ENCODE measurements at regions not wholly inside any gene's neighbourhood (a gene's known extent, or its start where the extent isn't known, plus 50 kb on each side); places are given as distances from the start of the nearest gene placed in this dataset.

DNA sequence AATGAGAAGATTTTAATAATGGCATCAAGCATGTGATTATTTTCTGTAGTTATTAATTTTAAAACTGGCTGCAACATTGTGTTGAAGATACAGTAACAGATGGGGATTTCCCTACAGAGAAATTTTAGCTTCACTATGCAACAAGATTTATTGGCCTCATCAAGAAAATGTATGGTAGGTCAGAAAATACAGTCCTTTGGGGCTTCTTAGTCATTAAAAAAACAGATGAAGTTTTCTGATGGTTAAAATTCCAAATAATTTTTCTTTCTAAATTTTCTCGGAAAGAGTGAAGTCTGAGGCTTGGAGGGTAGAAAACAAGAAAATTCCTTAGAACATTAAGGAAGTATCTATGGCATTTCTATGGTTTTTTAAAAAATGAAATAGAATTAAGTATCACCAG is 1790.8 kb upstream of the PCDH20 start:
- Mint-ChIP-seq H3K27me3 (ENCODE audit: low read depth) (no peaks in the 10 kb centered on the region), H3K9me3 (no peaks in the 10 kb centered on the region), H3K4me3 (no peak overlapping the region), H3K27ac (no peak overlapping the region), H3K4me1 (no peaks in the 10 kb centered on the region), H3K36me3 (ENCODE audit: insufficient read depth in 1 of 3, low read depth in 3 of 3) (no peaks in the 10 kb centered on the region)
- H2BK20ac ChIP-seq (ENCODE audit: low read depth, low read length, poor library complexity, severe bottlenecking): no peak overlapping the region
- no peak overlapping the region for H3K23ac ChIP-seq (ENCODE audit: insufficient read length, low read depth, low read length)
- no peak overlapping the region for H3T11ph ChIP-seq (ENCODE audit: low read length)
- no peak overlapping the region for H3K27ac ChIP-seq (ENCODE audit: insufficient read length, low read depth, low read length)
- H2AK5ac ChIP-seq (ENCODE audit: insufficient read length, low read length): no peak overlapping the region
- no peak for DNase-seq
- no peak overlapping the region for H3K18ac ChIP-seq (ENCODE audit: insufficient read length, low read depth, low read length)
- no peak overlapping the region for H2BK12ac ChIP-seq (ENCODE audit: insufficient read length, low read depth, low read length)
- no peaks in the 10 kb centered on the region for H3K79me2 ChIP-seq (ENCODE audit: insufficient read depth, low read length)
- H3K79me1 ChIP-seq (ENCODE audit: insufficient read depth, low read depth, low read length, poor library complexity, severe bottlenecking): no peaks in the 10 kb centered on the region
- no peak overlapping the region for H3K14ac ChIP-seq (ENCODE audit: insufficient read depth, low read length)
- no peak overlapping the region for H3K4me2 ChIP-seq (ENCODE audit: insufficient read depth, insufficient read length, low read length)
- H3K27me3 ChIP-seq (ENCODE audit: insufficient read depth, low read length): no peaks in the 10 kb centered on the region
- no peak overlapping the region for H3K9ac ChIP-seq (ENCODE audit: extremely low read depth, insufficient read length, low read length)
- no peak overlapping the region for H4K5ac ChIP-seq (ENCODE audit: insufficient read length, low read depth, low read length)
- no peaks in the 10 kb centered on the region; the same call in 1 of the 2 replicates for H3K4me1 ChIP-seq (ENCODE audit: insufficient read depth, low read length)
- TF ChIP-seq, protein P1, sequence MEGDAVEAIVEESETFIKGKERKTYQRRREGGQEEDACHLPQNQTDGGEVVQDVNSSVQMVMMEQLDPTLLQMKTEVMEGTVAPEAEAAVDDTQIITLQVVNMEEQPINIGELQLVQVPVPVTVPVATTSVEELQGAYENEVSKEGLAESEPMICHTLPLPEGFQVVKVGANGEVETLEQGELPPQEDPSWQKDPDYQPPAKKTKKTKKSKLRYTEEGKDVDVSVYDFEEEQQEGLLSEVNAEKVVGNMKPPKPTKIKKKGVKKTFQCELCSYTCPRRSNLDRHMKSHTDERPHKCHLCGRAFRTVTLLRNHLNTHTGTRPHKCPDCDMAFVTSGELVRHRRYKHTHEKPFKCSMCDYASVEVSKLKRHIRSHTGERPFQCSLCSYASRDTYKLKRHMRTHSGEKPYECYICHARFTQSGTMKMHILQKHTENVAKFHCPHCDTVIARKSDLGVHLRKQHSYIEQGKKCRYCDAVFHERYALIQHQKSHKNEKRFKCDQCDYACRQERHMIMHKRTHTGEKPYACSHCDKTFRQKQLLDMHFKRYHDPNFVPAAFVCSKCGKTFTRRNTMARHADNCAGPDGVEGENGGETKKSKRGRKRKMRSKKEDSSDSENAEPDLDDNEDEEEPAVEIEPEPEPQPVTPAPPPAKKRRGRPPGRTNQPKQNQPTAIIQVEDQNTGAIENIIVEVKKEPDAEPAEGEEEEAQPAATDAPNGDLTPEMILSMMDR (conservative IDR thresholded peaks at IDR 0.05): no peak
- no peak overlapping the region for H2BK120ac ChIP-seq (ENCODE audit: low read depth, low read length, poor library complexity, severe bottlenecking)
- no peak overlapping the region for H2BK5ac ChIP-seq (ENCODE audit: insufficient read length, low read length)
- no peak overlapping the region for H4K8ac ChIP-seq (replicated peaks; ENCODE audit: insufficient read length, low read depth, low read length)
- no peak overlapping the region for H2BK15ac ChIP-seq (ENCODE audit: low read depth, low read length)
- H4K20me1 ChIP-seq (ENCODE audit: control insufficient read depth, insufficient read depth, insufficient read length): no peaks in the 10 kb centered on the region
- H2AFZ ChIP-seq (ENCODE audit: low read length): no peak overlapping the region
- no peak overlapping the region for H3K4ac ChIP-seq (ENCODE audit: low read depth, low read length)
- H3K56ac ChIP-seq (ENCODE audit: insufficient read length, low read depth, low read length): no peak overlapping the region
- H3K23me2 ChIP-seq (ENCODE audit: insufficient read length, low read depth, low read length, poor library complexity, severe bottlenecking): no peaks in the 10 kb centered on the region
- no peak overlapping the region for H4K91ac ChIP-seq (ENCODE audit: insufficient read length, low read depth, low read length)
- no CpG with 5 or more reads among the region's 1 CpG for WGBS (ENCODE audit: extremely low coverage, insufficient read length, low lambda C conversion rate)
- no peaks in the 10 kb centered on the region for H3K9me3 ChIP-seq (ENCODE audit: control insufficient read depth, low read depth, low read length)
